ENCODE measurements at regions not wholly inside any gene's neighbourhood (a gene's known extent, or its start where the extent isn't known, plus 50 kb on each side); places are given as distances from the start of the nearest gene placed in this dataset.
"Not testable (repeated sequence)": the region's sequence is repeated elsewhere in the genome, so short reads cannot be mapped to it uniquely, and the experiment has no call there.

GRCh38 chr3:33956776-33957175, 158.3 kb downstream of the PDCD6IP start:
- H3K27me3 ChIP-seq, result no peaks in the 10 kb centered on the region
- ATAC-seq (no peak), DNase-seq (no peak)
- H3K4me1 ChIP-seq, result no peaks in the 10 kb centered on the region
- intact Hi-C loops (cut with DNase I), result no loop called here
- no peak overlapping the region for H3K4me3 ChIP-seq
- WGBS, 2 donors, result 90 to 93% methylated on average over 4 of the region's 4 CpGs
- no peak for TF ChIP-seq CTCF (IDR thresholded peaks at IDR 0.05)
- H3K36me3 ChIP-seq, result no peaks in the 10 kb centered on the region
- H3K9me3 ChIP-seq, result no peaks in the 10 kb centered on the region
- H3K27ac ChIP-seq, result no peak overlapping the region

- Histone ChIP-seq H3K9me3 (peaks cover 0 to 4% (median 0%) of the 10 kb centered on the region in 11 donors), H3K27me3 (no peaks in the 10 kb centered on the region), H3K36me3 (no peaks in the 10 kb centered on the region), H3K4me3 (no peak overlapping the region), H3K4me1 (no peaks in the 10 kb centered on the region), H3K27ac (no peak overlapping the region)
- WGBS, 2 donors, result 90 to 93% methylated on average over 5 of the region's 5 CpGs
- no peak for ATAC-seq
- intact Hi-C loops (cut with DNase I), result no loop called here
- no peak for TF ChIP-seq CTCF (IDR thresholded peaks at IDR 0.05)
- DNase-seq, result no peak
Observed at GRCh38 chr3:33957176-33957575, 158.7 kb downstream of the PDCD6IP start.

GRCh38 chr3:33958661-33959060, 160.2 kb downstream of the PDCD6IP start:
- DNase-seq, result no peak
- Histone ChIP-seq H3K4me3 (no peak overlapping the region), H3K4me1 (no peaks in the 10 kb centered on the region), H3K9me3 (peaks cover 0 to 11% (median 0%) of the 10 kb centered on the region in 11 donors), H3K27me3 (no peaks in the 10 kb centered on the region), H3K36me3 (no peaks in the 10 kb centered on the region), H3K27ac (no peak overlapping the region)
- 74 to 79% methylated on average over 1 of the region's 1 CpG for WGBS, 2 donors
- ATAC-seq, result no peak
- no peak for TF ChIP-seq CTCF (IDR thresholded peaks at IDR 0.05)
- intact Hi-C loops (cut with DNase I), result no loop called here

GRCh38 chr3:33962396-33962795, 164.0 kb downstream of the PDCD6IP start:
- Histone ChIP-seq H3K4me3 (no peak overlapping the region), H3K36me3 (no peaks in the 10 kb centered on the region), H3K27ac (no peak overlapping the region), H3K9me3 (peaks cover 0 to 11% (median 0%) of the 10 kb centered on the region in 11 donors), H3K4me1 (no peaks in the 10 kb centered on the region), H3K27me3 (no peaks in the 10 kb centered on the region)
- no peak for ATAC-seq
- no peak for DNase-seq
- 70 to 73% methylated on average over 3 of the region's 3 CpGs for WGBS, 2 donors
- intact Hi-C loops (cut with DNase I), result no loop called here
- TF ChIP-seq CTCF (IDR thresholded peaks at IDR 0.05), result no peak

- WGBS, 2 donors, result 83 to 89% methylated on average over 7 of the region's 7 CpGs
- DNase-seq; H3K27ac ChIP-seq; H3K36me3 ChIP-seq; H3K4me1 ChIP-seq; ATAC-seq; intact Hi-C loops (cut with DNase I); H3K27me3 ChIP-seq; H3K4me3 ChIP-seq: not testable (repeated sequence)
- peaks cover 0 to 17% (median 0%) of the 10 kb centered on the region in 11 donors for H3K9me3 ChIP-seq
Observed at GRCh38 chr3:33970180-33970579, 171.8 kb downstream of the PDCD6IP start.

Data from heart right ventricle (tissue), 16 donors.